WTC11 (cell line): ENCODE measurements at regions not wholly inside any gene's neighbourhood (a gene's known extent, or its start where the extent isn't known, plus 50 kb on each side); places are given as distances from the start of the nearest gene placed in this dataset.

Source experiments
- ATAC-seq: fragments of 200-7000 bp; cut with Tn5 transposase; 2 replicates; pipeline ENCODE4 v1.10.0; 2021; ENCODE audit warnings: mild to moderate bottlenecking, moderate library complexity
- CTCF ChIA-PET: fragments of 300-600 bp; sonication (Branson Sonifier 250); formaldehyde crosslinking; loops from one replicate; lab custom pipeline; 2021; ENCODE audit warnings: antibody characterized with exemption; lab: Charles Lee
- POLR2A ChIA-PET: fragments of 350-600 bp; sonication (Branson Sonifier 250); formaldehyde crosslinking; loops from one replicate; lab custom pipeline; 2021; ENCODE audit warnings: antibody characterized with exemption; lab: Charles Lee
- DNase-seq: peaks from one replicate; pipeline ENCODE4 v3.0.0; 2021; ENCODE audit warnings: low spot score
- H3K27ac Mint-ChIP-seq: 2 replicates; pipeline ENCODE4 v1.8.0; 2021; ENCODE audit warnings: mixed read lengths
- H3K27me3 Mint-ChIP-seq: 2 replicates; pipeline ENCODE4 v1.8.0; 2021; ENCODE audit warnings: low read depth, mild to moderate bottlenecking, moderate library complexity, mixed read lengths
- H3K36me3 Mint-ChIP-seq: 2 replicates; pipeline ENCODE4 v1.8.0; 2021; ENCODE audit warnings: mixed read lengths
- H3K4me1 Mint-ChIP-seq: 2 replicates; pipeline ENCODE4 v1.8.0; 2022; ENCODE audit warnings: mixed read lengths
- H3K4me3 Mint-ChIP-seq: 2 replicates; pipeline ENCODE4 v1.8.0; 2021; ENCODE audit warnings: mild to moderate bottlenecking, moderate library complexity, mixed read lengths
- H3K9me3 Mint-ChIP-seq: 2 replicates; pipeline ENCODE4 v1.8.0; 2021; ENCODE audit warnings: mixed read lengths
- AFF4 ChIP-seq: sonication (generic); formaldehyde crosslinking; IDR thresholded peaks from 2 replicates; pipeline ENCODE4 v1.8.1; 2023; ENCODE audit warnings: mild to moderate bottlenecking, missing genetic modification reagents, borderline replicate concordance
- ATF6 ChIP-seq: sonication (generic); formaldehyde crosslinking; IDR thresholded peaks from 2 replicates; pipeline ENCODE4 v1.8.1; 2023; ENCODE audit warnings: mild to moderate bottlenecking, missing genetic modification reagents
- CREM ChIP-seq: sonication (generic); formaldehyde crosslinking; IDR thresholded peaks from 2 replicates; pipeline ENCODE4 v1.8.1; 2022; ENCODE audit warnings: mild to moderate bottlenecking, missing genetic modification reagents, moderate library complexity
- E2F4 ChIP-seq: sonication (generic); formaldehyde crosslinking; IDR thresholded peaks from 2 replicates; pipeline ENCODE4 v1.8.1; 2022; ENCODE audit warnings: low read depth, mild to moderate bottlenecking, moderate library complexity, missing genetic modification reagents, borderline replicate concordance
- E2F5 ChIP-seq: sonication (generic); formaldehyde crosslinking; IDR thresholded peaks from 2 replicates; pipeline ENCODE4 v1.8.1; 2022; ENCODE audit warnings: mild to moderate bottlenecking, moderate library complexity, missing genetic modification reagents
- ELF4 ChIP-seq: sonication (generic); formaldehyde crosslinking; IDR thresholded peaks from 2 replicates; pipeline ENCODE4 v1.8.1; 2022; ENCODE audit warnings: low read depth, mild to moderate bottlenecking, moderate library complexity, missing genetic modification reagents
- FOXJ3 ChIP-seq: sonication (generic); formaldehyde crosslinking; IDR thresholded peaks from 2 replicates; pipeline ENCODE4 v1.9.0; 2021; ENCODE audit warnings: missing genetic modification reagents, mild to moderate bottlenecking, borderline replicate concordance
- HMGA2 ChIP-seq: fragments of 250-450 bp; sonication (Bioruptor Pico); IDR thresholded peaks from 2 replicates; pipeline ENCODE4 v1.4.0; 2021; ENCODE audit warnings: mild to moderate bottlenecking, moderate library complexity
- IRF2 ChIP-seq: sonication (generic); formaldehyde crosslinking; IDR thresholded peaks from 2 replicates; pipeline ENCODE4 v1.8.0; 2022; ENCODE audit warnings: low read depth, missing genetic modification reagents, borderline replicate concordance
- JUN ChIP-seq: sonication (generic); formaldehyde crosslinking; IDR thresholded peaks from 2 replicates; pipeline ENCODE4 v1.8.0; 2023; ENCODE audit warnings: mild to moderate bottlenecking, missing genetic modification reagents
- NFATC4 ChIP-seq: fragments of 250-450 bp; sonication (Bioruptor Pico); IDR thresholded peaks from 2 replicates; pipeline ENCODE4 v1.9.0; 2021; ENCODE audit warnings: mild to moderate bottlenecking
- NR3C1 ChIP-seq: sonication (generic); formaldehyde crosslinking; conservative IDR thresholded peaks from 2 replicates; pipeline ENCODE4 v1.8.1; 2023; ENCODE audit warnings: low read depth, mild to moderate bottlenecking, missing genetic modification reagents
- RORB ChIP-seq: fragments of 250-450 bp; sonication (Bioruptor Pico); IDR thresholded peaks from 2 replicates; pipeline ENCODE4 v1.9.0; 2021; ENCODE audit warnings: mild to moderate bottlenecking
- SMAD4 ChIP-seq: sonication (generic); formaldehyde crosslinking; IDR thresholded peaks from 2 replicates; pipeline ENCODE4 v1.8.0; 2022; ENCODE audit warnings: mild to moderate bottlenecking, missing genetic modification reagents
- ZBTB21 ChIP-seq: sonication (generic); formaldehyde crosslinking; IDR thresholded peaks from 2 replicates; pipeline ENCODE4 v1.8.1; 2023; ENCODE audit warnings: mild to moderate bottlenecking, missing genetic modification reagents, borderline replicate concordance
- ZNF138 ChIP-seq: sonication (generic); formaldehyde crosslinking; conservative IDR thresholded peaks from 2 replicates; pipeline ENCODE4 v1.8.1; 2022; ENCODE audit warnings: mild to moderate bottlenecking, moderate library complexity, missing genetic modification reagents
- ZNF219 ChIP-seq: sonication (generic); formaldehyde crosslinking; IDR thresholded peaks from 2 replicates; pipeline ENCODE4 v1.8.0; 2023; ENCODE audit warnings: missing genetic modification reagents, mild to moderate bottlenecking, borderline replicate concordance
- ZNF317 ChIP-seq: sonication (generic); formaldehyde crosslinking; IDR thresholded peaks from 2 replicates; pipeline ENCODE4 v1.8.1; 2023; ENCODE audit warnings: low read depth, mild to moderate bottlenecking, moderate library complexity, missing genetic modification reagents, borderline replicate concordance
- ZNF416 ChIP-seq: fragments of 250-450 bp; sonication (Bioruptor Pico); IDR thresholded peaks from 2 replicates; pipeline ENCODE4 v1.9.0; 2021; ENCODE audit warnings: mild to moderate bottlenecking, inconsistent platforms
- ZNF671 ChIP-seq: fragments of 250-450 bp; sonication (Bioruptor Pico); IDR thresholded peaks from 2 replicates; pipeline ENCODE4 v1.8.0; 2021; ENCODE audit warnings: mild to moderate bottlenecking
- TF ChIP-seq, protein P1 (sequence below): fragments of 250-450 bp; sonication (Bioruptor Pico); IDR thresholded peaks from 2 replicates; pipeline ENCODE4 v1.9.0; 2021; ENCODE audit warnings: mild to moderate bottlenecking
- TF ChIP-seq, protein P2 (sequence below): fragments of 250-450 bp; sonication (Bioruptor Pico); IDR thresholded peaks from 2 replicates; pipeline ENCODE4 v2.1.2; 2022; ENCODE audit warnings: mild to moderate bottlenecking, moderate library complexity
- TF ChIP-seq, protein P3 (sequence below): fragments of 250-450 bp; sonication (Bioruptor Pico); IDR thresholded peaks from 2 replicates; pipeline ENCODE4 v1.9.0; 2021; ENCODE audit warnings: mild to moderate bottlenecking

- ChIA-PET CTCF (no interaction called here), POLR2A (no interaction called here)
- no peak for ATAC-seq
- Mint-ChIP-seq H3K9me3 (no peaks in the 10 kb centered on the region), H3K4me1 (peaks cover 8% of the 10 kb centered on the region), H3K36me3 (no peaks in the 10 kb centered on the region), H3K27me3 (no peaks in the 10 kb centered on the region), H3K4me3 (no peak overlapping the region), H3K27ac (no peak overlapping the region)
- no peak for DNase-seq
- TF ChIP-seq ATF6 (CRISPR knock-in tag) (no peak), ZNF138 (no peak), ZBTB21 (CRISPR knock-in tag) (no peak), ZNF671 (CRISPR knock-in tag) (no peak), NR3C1 (CRISPR knock-in tag) (no peak), HMGA2 (CRISPR knock-in tag) (no peak), RORB (CRISPR knock-in tag) (no peak), E2F5 (CRISPR knock-in tag) (no peak), SMAD4 (CRISPR knock-in tag) (no peak), IRF2 (CRISPR knock-in tag) (no peak), ELF4 (CRISPR knock-in tag) (no peak), ZNF219 (CRISPR knock-in tag) (no peak), NFATC4 (CRISPR knock-in tag) (no peak), CREM (CRISPR knock-in tag) (no peak), ZNF416 (CRISPR knock-in tag) (no peak), FOXJ3 (CRISPR knock-in tag) (no peak)
- TF ChIP-seq, protein P1, sequence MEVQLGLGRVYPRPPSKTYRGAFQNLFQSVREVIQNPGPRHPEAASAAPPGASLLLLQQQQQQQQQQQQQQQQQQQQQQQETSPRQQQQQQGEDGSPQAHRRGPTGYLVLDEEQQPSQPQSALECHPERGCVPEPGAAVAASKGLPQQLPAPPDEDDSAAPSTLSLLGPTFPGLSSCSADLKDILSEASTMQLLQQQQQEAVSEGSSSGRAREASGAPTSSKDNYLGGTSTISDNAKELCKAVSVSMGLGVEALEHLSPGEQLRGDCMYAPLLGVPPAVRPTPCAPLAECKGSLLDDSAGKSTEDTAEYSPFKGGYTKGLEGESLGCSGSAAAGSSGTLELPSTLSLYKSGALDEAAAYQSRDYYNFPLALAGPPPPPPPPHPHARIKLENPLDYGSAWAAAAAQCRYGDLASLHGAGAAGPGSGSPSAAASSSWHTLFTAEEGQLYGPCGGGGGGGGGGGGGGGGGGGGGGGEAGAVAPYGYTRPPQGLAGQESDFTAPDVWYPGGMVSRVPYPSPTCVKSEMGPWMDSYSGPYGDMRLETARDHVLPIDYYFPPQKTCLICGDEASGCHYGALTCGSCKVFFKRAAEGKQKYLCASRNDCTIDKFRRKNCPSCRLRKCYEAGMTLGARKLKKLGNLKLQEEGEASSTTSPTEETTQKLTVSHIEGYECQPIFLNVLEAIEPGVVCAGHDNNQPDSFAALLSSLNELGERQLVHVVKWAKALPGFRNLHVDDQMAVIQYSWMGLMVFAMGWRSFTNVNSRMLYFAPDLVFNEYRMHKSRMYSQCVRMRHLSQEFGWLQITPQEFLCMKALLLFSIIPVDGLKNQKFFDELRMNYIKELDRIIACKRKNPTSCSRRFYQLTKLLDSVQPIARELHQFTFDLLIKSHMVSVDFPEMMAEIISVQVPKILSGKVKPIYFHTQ (CRISPR knock-in tag), result no peak
- TF ChIP-seq, protein P2, sequence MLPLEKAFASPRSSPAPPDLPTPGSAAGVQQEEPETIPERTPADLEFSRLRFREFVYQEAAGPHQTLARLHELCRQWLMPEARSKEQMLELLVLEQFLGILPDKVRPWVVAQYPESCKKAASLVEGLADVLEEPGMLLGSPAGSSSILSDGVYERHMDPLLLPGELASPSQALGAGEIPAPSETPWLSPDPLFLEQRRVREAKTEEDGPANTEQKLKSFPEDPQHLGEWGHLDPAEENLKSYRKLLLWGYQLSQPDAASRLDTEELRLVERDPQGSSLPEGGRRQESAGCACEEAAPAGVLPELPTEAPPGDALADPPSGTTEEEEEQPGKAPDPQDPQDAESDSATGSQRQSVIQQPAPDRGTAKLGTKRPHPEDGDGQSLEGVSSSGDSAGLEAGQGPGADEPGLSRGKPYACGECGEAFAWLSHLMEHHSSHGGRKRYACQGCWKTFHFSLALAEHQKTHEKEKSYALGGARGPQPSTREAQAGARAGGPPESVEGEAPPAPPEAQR, result no peak
- TF ChIP-seq, protein P3, sequence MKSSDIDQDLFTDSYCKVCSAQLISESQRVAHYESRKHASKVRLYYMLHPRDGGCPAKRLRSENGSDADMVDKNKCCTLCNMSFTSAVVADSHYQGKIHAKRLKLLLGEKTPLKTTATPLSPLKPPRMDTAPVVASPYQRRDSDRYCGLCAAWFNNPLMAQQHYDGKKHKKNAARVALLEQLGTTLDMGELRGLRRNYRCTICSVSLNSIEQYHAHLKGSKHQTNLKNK (CRISPR knock-in tag), result no peak
Measured at GRCh38 chr2:51629406-51629805, 597.5 kb upstream of the NRXN1 start.

GRCh38 chr2:51628917-51629316 lies 597.0 kb upstream of the NRXN1 start:
- Mint-ChIP-seq H3K4me1 (peaks cover 8% of the 10 kb centered on the region), H3K27ac (no peak overlapping the region), H3K9me3 (no peaks in the 10 kb centered on the region), H3K36me3 (no peaks in the 10 kb centered on the region), H3K4me3 (no peak overlapping the region), H3K27me3 (no peaks in the 10 kb centered on the region)
- no peak for ATAC-seq
- DNase-seq, result no peak
- CTCF ChIA-PET, result no interaction called here
- POLR2A ChIA-PET, result no interaction called here
- TF ChIP-seq AFF4 (CRISPR knock-in tag) (no peak), SMAD4 (CRISPR knock-in tag) (no peak), E2F4 (CRISPR knock-in tag) (no peak), ZNF317 (CRISPR knock-in tag) (no peak), JUN (CRISPR knock-in tag) (no peak)
